GM19240 (cell line): ENCODE measurements at regions not wholly inside any gene's neighbourhood (a gene's known extent, or its start where the extent isn't known, plus 50 kb on each side); places are given as distances from the start of the nearest gene placed in this dataset.
A peak's percentile ranks its signal among the peaks of the same experiment; 100 is the strongest.
"Not testable (repeated sequence)": the region's sequence is repeated elsewhere in the genome, so short reads cannot be mapped to it uniquely, and the experiment has no call there.

Experiments used
- DNase-seq: peaks from one replicate; pipeline ENCODE4 v3.0.0; 2011; ENCODE audit warnings: low spot score; ENCODE audit not compliant: insufficient read length

DNA sequence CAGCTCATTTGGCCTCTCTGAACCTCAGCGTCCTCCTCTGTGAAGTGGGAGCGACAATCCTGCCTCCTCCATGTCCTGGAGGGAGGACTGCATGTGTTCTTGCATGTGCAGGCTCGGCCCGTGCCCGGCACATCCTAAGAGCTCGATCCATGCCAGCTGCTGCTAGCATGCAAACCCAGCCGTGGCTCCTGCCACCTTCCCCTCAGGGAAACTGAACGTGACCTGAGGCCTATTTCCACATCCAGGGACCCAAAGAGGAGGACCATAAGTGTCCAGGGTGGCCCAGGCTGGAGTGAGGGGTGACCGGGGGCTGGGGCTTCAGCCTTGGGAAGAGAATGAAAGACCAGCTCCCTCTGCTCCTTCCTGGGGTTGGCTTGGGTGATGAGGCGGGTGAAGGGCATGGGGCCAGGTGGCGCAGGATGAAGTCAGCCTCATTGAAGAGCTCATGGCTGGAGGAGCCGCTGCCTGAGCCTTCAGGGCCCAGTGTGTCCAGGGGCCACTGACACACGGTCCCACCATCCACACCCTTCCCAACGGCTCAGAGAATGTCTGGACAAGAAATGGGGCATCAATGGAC lies 115.7 kb upstream of the AKAP13 start:
- DNase-seq: not testable (repeated sequence)

- not testable (repeated sequence) for DNase-seq
Observed at GRCh38 chr15:85267158-85267857, 113.1 kb upstream of the AKAP13 start.

DNA sequence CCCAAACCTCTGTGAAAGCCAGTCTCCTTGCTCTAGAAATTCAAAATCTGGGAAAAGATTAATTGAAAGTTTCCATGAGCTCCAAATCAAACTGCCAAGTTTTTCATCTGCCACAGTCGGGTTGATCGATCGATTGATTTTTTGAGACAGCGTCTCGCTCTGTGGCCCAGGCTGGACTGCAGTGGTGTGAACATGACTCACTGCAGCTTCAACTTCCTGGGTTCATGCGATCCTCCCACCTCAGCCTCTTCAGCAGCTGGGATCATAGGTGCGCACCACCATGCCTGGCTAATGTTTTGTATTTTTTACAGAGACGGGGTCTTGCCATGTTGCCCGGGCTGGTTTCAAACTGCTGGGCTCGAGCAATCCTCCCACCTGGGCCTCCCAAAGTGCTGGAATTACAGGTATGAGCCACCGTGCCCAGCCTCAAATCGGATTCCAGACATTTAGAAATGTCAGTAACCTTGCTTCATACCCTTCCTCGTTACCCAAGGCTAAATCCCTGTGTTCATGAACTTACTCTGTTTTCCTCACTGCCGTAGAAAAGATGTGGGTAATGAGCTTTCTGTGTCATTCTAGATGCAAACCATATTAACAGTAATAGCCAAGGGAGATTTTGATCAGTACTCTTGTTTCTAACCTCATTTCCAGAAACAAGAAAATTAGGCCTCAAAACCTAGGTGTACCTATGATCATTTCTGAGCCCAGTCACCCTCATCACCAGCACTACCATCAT lies 105.9 kb upstream of the AKAP13 start:
- no peak for DNase-seq

- no peak for DNase-seq
Observed at GRCh38 chr15:85276508-85276907, 103.9 kb upstream of the AKAP13 start.

- no peak for DNase-seq
Observed at GRCh38 chr15:85276921-85277320, 103.5 kb upstream of the AKAP13 start.

GRCh38 chr15:85277847-85278370 lies 102.5 kb upstream of the AKAP13 start:
- no peak for DNase-seq

GRCh38 chr15:85280203-85280602 lies 100.2 kb upstream of the AKAP13 start:
- DNase-seq: no peak

GRCh38 chr15:85281293-85281882 lies 99.0 kb upstream of the AKAP13 start:
- DNase-seq: no peak

- no peak for DNase-seq
Observed at GRCh38 chr15:85282504-85283115, 97.8 kb upstream of the AKAP13 start.

- peak; percentile 46 for DNase-seq
Observed at GRCh38 chr15:85283815-85284214, 96.6 kb upstream of the AKAP13 start.

GRCh38 chr15:85284497-85284896 lies 95.9 kb upstream of the AKAP13 start:
- DNase-seq: no peak

- no peak for DNase-seq
Observed at GRCh38 chr15:85289677-85290365, 90.6 kb upstream of the AKAP13 start.

- DNase-seq: not testable (repeated sequence)
Observed at GRCh38 chr15:85292583-85292982, 87.8 kb upstream of the AKAP13 start.

- DNase-seq: peak; percentile 38
Observed at GRCh38 chr15:85296615-85297402, 83.6 kb upstream of the AKAP13 start.

DNA sequence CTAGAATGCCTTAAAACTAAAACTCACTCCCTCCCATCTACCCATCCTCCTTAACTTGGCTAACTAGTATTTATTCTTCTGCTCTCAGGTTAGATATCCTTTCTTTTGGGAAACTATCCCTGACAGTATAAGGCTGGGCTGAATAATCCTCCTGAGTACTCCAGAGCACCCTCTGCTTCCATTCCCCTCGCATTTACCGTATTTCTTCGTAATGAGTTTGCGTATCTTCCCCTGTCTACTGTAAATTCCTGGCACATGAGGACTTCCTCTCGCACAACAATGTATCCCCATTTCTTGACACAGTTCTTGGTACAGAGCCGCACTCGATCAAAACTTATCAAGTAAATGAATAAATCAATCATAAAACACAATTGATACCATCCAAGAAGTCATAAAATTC lies 82.9 kb upstream of the AKAP13 start:
- no peak for DNase-seq

DNA sequence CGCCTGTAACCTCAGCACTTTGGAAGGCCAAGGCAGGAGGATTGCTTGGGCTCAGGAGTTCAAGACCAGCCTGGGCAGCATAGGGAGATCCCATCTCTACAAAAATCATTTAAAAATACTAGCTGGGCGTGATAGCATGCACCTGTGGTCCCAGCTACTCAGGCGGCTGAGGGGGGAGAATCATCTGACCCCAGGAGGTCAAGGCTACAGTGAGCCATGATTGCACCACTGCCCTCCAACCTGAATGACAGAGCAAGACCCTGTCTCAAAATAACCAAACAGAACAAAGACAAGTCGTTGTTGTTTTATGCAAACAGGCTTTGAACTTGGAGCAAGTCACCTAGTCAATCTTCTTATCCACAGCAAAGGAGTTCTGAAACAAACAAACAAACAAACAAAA lies 82.0 kb upstream of the AKAP13 start:
- DNase-seq: no peak

GRCh38 chr15:85298941-85299340 lies 81.5 kb upstream of the AKAP13 start:
- DNase-seq: no peak

- no peak for DNase-seq
Observed at GRCh38 chr15:85302271-85302670, 78.1 kb upstream of the AKAP13 start.

- no peak for DNase-seq
Observed at GRCh38 chr15:85305050-85305449, 75.4 kb upstream of the AKAP13 start.
